NOMO-1 treated with DMSO at 0.1 percent for 48 hours (cell line): ENCODE measurements at regions not wholly inside any gene's neighbourhood (a gene's known extent, or its start where the extent isn't known, plus 50 kb on each side); places are given as distances from the start of the nearest gene placed in this dataset.
"Not testable (repeated sequence)": the region's sequence is repeated elsewhere in the genome, so short reads cannot be mapped to it uniquely, and the experiment has no call there.

Experiments
- DNase-seq: peaks from one replicate; lab custom pipeline; 2025; ENCODE audit not compliant: unreplicated experiment; lab: John Stamatoyannopoulos, UW

- no peak for DNase-seq
These were observed 320.6 kb downstream of the GATA3 start for GRCh38 chr10:8375137-8375536.

DNA sequence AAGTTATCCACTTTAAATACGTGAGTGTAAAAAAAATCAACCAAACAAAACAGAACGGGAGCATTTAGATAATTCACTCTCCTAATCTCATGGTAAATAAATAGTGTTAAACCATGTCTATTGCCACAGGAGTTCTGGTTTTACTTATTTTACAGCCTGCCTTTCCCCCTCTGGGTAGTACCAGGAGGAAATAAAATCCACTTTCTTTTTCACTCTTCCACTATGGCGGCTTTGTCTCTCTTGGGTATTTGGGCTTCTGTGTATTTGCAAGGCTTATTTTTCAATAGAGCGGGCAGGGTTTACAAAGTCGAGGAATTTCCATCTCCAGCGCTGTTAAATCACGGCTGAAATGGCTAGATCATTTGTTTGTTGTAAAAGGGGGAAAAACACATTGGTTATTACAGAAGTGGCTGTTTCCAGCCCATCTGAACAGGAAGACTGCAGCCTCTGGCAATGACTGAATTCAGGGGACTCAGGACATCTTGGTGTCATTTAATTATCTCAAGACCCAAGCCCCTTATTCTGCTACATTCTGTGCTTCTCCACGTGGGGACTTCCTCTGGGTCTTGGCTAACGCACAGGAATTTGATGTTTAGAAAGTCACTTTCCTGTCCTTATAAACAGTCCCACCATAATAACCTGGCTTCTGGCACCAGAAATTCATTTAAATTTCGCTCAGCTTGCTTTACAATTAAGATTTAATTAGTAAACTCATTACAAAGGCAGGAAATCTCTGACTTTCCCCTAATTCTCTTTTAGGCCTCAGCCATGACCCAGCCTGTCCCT, 323.9 kb downstream of the GATA3 start:
- DNase-seq: no peak

DNA sequence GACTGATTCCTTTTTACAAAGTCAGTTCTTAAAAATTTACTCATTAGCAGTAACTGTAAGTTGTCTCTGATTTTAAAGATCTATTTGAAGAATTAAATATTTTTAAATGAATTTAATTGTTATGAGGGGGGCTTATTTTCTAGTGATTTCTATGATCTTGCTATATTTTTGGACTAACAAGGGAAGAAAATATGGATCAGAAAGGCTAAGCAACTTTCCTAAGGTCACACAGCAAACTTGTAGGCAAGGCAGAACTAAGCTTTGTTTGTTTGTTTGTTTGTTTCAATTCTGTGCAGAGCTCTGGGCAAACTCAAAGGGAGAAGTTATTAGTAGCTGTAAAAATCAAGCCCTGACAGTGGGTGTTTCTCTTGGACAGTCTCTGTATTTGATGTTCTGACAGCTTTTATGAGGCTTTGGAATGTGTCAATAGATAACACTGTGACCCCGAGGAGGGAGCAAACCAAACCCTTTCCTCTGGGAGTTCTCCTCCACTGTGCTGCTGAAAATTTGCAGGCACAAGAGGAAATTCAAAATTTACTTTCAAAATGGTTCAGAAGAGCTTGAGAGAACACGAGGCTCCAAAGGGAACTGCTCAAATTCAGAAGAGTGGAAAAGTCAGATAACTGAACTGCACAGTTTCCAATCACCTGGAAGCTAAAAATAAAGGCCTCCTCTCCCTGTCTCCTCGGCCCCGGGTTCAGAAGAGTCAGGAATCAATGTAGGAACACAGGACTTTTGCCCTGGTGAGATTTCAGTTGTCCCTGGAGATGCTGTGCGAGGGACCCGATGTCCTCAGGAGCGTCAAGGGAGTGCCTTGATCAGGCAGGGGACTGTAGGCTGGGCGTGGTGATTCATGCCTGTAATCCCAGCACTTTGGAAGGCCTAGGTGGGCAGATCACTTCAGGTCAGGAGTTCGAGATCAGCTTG, 325.7 kb downstream of the GATA3 start:
- no peak for DNase-seq

GRCh38 chr10:8380833-8381496, 326.5 kb downstream of the GATA3 start:
- DNase-seq: no peak

DNA sequence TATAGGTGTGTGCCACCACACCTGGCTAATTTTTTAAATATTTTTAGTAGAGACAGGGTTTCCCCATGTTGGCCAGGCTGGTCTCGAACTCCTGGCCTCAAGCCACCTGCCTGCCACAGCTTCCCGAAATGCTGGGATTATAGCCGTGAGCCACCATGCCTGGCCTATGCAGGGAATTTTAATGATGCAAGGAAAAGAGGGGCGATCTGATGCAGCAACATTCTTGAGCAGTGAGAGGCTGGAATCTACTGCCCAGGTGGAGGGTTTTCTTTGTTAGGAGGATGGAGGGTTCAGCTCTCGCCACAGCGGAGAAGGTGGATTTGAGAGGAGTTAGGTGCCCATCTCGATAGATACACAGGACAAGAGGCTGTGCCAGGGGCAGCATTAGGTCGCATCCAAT, 332.3 kb downstream of the GATA3 start:
- DNase-seq: no peak

DNA sequence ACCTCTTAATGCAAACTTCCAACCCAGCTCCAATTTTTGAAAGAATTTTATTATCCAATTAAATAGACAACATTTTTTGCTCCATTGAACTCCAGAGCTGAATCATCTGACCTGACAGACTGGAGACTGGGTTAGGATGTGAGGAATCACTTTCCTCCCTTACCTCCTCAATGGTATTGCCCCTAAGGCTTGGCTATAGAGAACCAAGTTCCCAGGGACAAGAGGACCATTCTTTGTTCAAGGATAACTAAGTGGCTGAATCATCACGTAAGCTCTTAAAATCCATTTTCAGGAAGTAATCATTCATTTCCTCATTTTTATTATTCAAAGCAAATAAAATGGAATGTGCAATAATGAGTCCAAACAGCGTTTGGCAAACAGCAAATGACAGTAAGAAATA, 335.1 kb downstream of the GATA3 start:
- DNase-seq: peak; percentile 14

GRCh38 chr10:8392216-8392615, 337.7 kb downstream of the GATA3 start:
- DNase-seq: no peak

- DNase-seq: no peak
These were observed 339.0 kb downstream of the GATA3 start for GRCh38 chr10:8393531-8393930.

DNA sequence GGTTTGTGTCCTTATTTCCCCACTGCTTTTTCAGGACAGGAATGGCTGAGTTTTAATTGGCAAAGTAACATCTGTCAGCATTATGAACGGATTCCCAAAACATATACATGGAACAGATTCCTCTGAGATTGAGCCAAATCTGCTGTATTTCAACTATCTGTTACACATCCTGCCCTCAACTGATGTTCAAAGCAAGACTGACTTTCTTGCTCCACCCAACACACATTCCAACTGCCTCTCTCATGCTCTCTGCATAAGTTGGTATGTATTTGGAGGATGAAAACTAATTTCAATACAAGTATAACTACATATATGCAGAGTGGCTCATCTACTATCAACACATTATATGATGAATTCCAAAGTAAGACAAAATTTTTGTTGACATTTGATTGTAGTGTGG, 342.2 kb downstream of the GATA3 start:
- DNase-seq: no peak

GRCh38 chr10:8398771-8399170, 344.3 kb downstream of the GATA3 start:
- no peak for DNase-seq

DNA sequence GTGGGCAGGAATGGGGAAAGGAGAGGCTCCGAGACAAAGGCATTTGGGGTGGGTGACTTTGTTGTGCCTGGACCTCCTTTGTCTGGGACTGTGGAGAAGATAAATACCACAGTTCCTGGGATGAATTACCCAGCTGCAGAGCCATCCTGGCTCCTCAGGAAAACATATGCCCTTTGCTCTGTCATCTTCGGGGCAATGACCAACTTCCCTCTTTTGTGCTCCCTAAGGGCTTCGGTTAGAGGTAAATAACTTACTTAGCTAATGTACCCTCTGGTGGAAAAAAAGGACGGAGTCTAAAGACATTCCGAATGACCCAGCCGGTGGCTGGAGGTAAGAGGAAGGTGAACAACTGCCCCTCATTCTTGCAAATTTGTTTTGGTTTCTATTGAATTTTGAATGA, 345.7 kb downstream of the GATA3 start:
- DNase-seq: no peak

DNA sequence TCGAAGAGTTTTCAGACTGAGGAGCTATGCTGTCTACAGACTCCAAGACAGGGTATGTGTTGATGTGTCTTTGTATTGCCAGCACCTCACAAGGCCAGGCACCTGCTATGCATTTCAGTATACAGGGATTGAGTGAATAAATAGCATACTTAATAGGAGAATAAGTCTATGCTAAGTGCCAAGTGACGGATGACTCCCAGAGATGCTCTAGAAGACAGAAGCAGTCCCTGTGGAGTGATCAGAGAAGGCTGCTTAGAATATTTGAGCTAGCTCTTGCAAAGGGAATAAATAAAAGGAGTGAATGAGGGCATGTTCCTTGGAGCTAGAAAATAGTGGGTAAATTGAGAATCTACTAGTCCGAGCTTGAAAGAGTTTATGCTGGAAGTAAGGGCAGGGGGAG, 346.4 kb downstream of the GATA3 start:
- DNase-seq: no peak

- DNase-seq: no peak
These were observed 347.0 kb downstream of the GATA3 start for GRCh38 chr10:8401531-8401930.

DNA sequence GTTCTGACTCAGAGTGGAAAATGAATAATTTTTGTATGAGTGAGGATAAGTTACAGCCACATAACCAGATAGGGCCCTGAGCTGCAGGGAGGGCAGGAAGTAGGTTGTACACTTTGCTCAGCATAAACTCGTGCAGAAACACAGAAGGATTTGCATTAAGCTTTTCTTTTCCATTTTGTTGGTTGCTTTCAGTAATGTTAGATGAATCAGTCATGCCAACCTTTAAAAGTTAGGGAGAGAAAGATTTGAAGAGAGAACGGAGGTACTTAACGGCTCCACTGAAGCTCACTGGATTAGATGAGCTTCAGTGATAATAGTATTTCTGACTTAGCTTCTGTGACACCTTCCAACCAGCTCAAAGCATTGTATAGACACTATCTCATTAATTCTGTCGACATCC, 348.1 kb downstream of the GATA3 start:
- DNase-seq: no peak

DNA sequence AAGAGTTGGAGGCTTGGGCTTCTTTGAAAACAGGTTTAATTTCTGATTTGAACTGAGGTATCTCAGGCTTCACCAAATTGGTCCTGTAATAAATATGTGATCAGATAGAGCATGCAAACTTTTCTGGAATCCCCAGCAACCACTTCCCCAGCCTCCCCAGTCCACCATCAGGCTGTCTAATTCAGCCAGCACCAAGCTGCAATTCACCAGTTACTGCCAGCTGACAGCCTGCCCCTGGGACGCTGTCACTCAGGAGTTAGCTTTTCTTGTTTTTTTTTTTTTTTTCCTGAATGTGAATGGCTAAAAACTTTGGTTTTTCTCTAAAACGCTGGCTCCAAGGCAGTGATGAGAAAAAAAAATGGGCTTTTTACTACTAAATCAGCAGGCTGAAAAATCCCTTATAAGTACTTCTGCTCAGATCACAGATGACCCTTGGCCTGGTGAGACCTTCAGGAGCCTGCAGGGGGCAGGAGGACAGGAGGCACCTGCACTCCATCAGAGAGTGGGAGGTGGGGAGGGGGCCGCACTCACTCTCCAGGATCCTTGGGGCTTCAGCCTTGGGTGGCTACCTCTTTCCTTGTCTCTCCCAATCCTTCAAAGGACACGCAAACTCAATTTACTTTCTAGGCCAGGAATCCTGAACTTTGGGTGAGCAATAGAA, 349.4 kb downstream of the GATA3 start:
- DNase-seq: no peak

GRCh38 chr10:8404721-8405120, 350.2 kb downstream of the GATA3 start:
- DNase-seq: no peak

- no peak for DNase-seq
These were observed 351.1 kb downstream of the GATA3 start for GRCh38 chr10:8405596-8405995.

- DNase-seq: no peak
These were observed 353.1 kb downstream of the GATA3 start for GRCh38 chr10:8407501-8408021.

- no peak for DNase-seq
These were observed 356.0 kb downstream of the GATA3 start for GRCh38 chr10:8410506-8410905.

- no peak for DNase-seq
These were observed 358.1 kb downstream of the GATA3 start for GRCh38 chr10:8412541-8412940.

- DNase-seq: not testable (repeated sequence)
These were observed 360.5 kb downstream of the GATA3 start for GRCh38 chr10:8415029-8415428.
